Left renal cortex interstitium (tissue), 4 donors: ENCODE measurements at regions not wholly inside any gene's neighbourhood (a gene's known extent, or its start where the extent isn't known, plus 50 kb on each side); places are given as distances from the start of the nearest gene placed in this dataset.
A peak's percentile ranks its signal among the peaks of the same experiment; 100 is the strongest.
"Not testable (repeated sequence)": the region's sequence is repeated elsewhere in the genome, so short reads cannot be mapped to it uniquely, and the experiment has no call there.

ENCODE experiments used
- DNase-seq, 4 donors: peaks; one replicate each; pipeline ENCODE4 v3.0.0-alpha.2; 2013; ENCODE audit warnings: low read depth in 4 of 4, low spot score in 2 of 4, missing footprints in 1 of 4

DNA sequence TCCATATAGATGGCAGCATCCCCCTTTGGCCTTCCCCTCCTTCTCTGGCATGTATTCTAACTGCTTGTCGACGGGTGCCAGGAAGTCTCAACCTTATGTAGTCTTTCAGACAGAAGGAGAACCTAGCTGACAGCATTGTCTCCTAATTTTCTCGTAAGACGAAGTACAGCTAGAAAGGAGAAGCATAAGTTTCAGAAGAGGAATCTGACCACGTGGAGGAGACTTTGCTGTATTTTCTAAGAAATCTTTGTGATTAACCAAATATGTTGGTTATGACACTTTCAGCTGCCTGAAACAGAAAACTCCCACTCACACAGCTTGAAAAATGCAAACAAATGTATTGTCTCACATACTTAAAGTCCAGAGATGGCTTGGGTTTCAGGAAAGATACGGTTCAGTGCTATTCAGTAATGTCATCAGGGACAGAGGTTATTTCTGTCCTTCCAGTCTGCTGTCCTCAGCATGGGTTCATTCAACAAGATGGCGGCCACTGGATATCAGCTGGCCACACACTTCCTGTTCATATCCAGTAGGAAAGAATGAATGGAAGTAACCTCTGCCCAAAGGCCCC lies 109.5 kb upstream of the ZNF648 start:
- DNase-seq, result no peak

DNA sequence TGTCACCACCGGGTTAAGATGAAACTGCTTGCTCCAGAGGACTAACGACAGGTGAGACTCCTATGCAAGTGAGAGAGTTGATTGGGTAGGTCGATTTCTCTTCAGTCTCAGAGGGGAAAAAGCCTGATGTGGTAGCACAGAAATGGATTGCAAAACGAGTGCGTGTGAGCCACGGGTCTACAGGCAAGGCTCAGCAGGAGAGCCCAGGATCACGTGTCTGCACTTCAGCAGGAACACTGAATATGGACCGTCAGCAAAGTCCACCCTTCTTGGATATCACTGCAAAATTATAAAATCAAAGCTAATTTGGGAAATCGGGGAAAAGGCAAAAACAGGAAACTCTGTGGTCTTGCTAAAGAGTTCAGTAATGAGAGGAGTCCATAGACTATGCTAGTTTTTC lies 107.7 kb upstream of the ZNF648 start:
- DNase-seq, result no peak

DNA sequence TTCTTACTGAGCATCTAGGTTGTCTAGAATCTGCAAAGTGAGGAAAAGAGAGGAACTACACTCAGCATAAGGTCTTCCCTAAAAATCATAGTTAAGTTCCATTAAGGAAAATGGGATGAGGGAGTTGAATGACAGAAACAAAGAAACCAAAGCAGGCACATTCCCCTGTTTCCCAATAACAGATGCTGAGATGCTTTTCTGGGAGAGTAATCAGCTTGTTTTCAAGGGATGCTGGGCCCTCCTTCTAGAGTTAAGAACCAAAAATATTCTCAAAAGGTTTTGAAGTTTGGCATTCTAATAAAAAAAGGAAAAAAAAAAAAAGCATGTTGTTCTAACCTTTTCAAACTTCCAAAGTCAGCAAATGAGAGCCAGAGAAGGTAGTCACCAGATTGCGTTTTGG lies 105.2 kb upstream of the ZNF648 start:
- no peak for DNase-seq

DNA sequence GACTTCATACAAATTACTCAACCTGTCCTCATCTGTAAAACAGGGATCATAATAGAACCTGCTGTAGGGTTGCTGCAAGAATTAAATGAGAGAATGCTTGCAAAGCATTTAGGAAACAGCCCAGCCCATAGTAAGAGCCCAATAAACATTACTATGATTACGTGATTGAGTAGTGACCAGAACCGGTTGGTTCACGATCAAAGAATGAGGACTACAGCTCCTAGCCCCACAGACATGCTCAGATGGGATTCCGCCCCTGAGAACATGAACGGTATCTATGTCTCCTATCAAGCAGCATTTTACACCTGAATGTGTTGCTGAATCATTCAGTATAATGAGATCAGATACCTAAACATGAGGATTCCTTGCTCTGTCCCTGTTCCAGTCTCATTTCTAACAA lies 104.8 kb upstream of the ZNF648 start:
- DNase-seq, result no peak

DNA sequence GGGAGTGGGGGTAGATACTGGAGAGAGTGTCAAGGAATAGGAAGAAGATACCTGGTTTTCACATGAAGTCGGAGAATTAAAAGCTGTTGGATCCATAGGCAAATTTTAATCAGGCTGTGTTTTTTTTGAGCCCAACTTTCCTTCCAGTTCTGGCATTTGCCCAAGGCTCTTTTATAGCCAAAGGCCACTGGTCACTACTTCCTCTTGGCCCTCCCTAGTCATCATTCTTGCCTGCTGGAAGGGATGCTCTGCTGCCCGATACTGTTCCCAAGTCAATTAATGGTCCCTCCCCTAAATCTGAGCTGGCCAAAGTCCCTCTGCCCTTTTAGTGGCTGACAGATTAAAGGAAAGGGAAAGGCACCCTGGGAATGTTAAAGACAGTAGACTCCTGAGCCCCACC lies 102.8 kb upstream of the ZNF648 start:
- DNase-seq, result no peak

DNA sequence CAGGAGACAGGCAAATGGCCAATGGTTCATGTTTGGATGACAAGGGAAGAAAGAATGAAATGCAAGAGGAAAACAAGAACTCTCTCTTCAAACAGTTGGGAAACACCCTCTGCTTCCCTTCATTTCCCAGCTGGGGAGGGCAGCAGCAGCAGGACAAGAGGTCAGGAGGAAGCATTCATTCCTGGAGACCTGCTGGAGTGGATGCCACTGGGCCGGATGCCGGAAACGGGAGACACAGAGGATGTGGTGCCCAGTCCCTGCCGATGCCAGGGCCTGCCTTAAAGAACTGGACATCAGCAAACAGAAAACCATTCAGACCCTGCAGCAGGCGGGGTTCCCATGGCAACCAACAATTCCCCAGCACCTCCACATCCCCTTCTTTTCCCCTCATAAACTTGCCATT lies 102.3 kb upstream of the ZNF648 start:
- no peak for DNase-seq

DNA sequence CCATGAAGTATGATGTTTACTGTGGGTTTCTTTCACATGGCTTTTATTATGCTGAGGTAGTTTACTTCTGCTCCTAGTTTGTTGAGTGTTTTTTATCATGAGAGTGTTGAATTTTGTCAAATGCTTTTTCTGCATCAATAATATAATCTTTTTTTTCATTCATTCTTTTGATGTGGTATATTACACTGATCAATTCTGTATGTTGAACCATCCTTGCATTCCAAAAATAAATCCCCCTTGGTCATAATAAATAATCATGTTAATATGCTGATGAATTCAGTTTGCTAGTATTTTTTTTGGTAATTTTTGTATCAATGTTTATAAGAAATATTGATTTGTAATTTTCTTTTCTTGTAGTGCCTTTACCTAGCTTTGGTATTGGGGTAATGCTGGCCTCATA lies 97.9 kb upstream of the ZNF648 start:
- no peak for DNase-seq

DNA sequence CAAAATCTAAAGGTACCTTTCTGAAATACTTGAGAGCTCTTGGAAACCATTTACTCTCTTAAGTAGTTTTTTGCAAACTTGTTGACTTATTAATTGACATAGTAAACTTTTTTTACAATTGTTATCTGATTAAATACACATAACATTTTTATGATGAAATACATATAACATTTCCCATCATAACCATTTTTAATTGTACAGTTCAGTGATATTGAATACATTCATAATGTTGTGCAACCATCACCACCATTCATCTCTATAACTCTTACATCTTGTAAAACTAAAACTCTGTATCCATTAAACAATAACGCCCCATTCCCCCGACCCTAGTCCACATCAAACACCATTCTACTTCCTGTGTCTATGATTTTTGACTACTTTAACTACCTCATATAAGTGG lies 95.7 kb upstream of the ZNF648 start:
- DNase-seq, result no peak

DNA sequence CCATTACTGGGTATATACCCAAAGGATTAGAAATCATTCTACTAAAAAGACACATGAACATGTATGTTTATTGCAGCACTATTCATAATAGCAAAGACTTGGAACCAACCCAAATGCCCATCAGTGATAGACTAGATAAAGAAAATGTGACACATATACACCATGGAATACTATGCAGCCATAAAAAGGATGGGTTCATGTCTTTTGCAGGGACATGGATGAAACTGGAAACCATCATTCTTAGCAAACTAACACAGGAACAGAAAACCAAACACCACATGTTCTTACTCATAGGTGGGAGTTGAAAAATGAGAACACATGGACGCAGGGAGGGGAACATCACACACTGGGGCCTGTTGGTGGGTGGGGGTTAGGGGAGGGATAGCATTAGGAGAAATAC lies 92.9 kb upstream of the ZNF648 start:
- not testable (repeated sequence) for DNase-seq

DNA sequence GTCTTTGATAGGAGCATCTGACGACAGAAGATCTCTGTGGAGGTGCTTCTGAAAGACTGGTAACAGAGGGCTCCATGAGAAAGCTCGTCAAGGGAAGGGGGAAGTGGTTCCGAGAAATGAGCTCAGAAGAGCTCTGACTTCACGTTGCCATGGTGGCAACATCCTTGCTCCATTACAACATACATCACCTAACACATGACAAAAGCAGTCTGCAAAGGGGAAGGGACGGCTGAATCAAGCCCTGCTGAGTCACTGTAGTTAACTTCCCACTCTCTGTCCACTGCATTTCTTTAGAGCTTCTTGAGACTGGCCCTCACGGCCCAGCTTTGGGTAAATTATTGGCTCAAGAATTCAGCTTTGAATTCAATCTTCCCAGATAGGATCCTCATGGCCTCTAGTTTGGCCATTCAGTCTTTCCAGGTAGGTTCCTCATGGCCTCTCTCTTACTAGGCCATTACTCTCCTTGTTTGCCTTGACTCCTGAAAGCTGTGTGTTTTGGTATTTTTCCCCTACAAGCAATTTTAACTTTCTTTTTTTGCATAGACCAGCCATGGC lies 88.0 kb upstream of the ZNF648 start:
- DNase-seq, result no peak

DNA sequence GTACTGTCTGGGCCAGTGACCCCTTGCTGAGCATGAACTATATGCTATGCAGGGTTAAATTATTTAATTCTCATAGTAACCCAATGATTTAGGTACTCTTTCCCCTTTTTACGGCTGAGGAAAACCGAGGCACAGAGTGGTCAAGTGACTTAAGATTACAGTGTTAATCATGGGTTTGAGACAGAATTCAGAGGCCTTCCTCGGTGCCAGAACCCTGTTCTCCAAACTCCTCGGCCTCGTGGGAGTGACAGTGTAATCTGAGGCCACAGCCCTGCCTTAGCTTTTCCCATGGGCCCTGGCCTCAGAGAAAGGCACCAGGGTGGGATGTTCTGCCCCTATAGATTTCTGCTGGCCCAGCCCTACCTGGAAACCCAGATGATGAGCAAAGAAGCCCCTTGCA lies 86.4 kb upstream of the ZNF648 start:
- no peak for DNase-seq

DNA sequence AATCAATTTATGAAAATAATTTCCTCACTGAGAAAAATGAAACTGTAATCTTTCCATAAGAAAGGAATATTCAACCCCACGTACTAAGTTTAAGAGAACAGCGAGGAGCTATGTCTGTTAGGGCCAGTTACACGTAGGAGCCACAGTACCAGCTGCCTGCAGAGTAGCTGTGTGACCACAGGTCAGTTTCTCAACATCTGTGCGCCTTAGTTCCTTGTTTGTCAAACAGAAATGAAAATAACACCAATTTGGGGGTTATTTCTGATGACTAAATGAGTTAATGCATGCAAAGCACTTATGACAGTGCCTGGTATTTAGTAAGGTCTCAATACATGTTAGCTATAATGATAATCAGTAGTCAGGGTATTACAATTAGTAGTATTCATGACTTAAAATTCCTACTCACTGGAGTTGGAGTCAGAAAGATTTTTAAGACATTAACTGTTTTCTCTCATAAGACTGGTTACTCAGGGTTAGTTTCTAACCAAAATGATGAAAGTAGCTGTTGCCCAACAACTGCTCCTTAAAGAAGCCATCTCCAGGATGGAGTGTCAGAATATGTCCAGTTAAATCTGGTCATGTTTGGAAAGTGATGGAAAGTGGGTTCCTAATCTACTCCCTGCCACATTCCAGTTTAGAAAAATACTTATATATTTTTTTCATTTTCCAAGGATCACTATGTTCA lies 85.8 kb upstream of the ZNF648 start:
- no peak for DNase-seq

DNA sequence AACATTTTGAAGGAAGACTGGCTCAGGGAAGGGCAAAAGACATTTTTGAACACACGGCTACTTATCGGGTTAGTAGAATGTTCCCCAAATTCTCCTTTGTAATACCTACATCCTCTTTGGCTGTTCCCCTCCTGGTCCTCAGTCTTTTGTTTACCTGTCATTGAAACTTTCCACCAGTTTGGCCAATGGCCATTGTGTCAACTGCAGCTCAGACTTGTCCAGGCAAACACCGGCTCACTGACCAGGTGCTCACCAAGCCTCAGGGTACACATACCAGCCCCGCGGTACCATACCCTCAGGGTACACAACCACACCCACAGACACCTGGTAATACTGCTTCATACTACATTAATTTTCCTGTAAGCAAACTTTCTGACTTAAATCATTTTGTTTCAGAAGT lies 84.8 kb upstream of the ZNF648 start:
- DNase-seq, result no peak

DNA sequence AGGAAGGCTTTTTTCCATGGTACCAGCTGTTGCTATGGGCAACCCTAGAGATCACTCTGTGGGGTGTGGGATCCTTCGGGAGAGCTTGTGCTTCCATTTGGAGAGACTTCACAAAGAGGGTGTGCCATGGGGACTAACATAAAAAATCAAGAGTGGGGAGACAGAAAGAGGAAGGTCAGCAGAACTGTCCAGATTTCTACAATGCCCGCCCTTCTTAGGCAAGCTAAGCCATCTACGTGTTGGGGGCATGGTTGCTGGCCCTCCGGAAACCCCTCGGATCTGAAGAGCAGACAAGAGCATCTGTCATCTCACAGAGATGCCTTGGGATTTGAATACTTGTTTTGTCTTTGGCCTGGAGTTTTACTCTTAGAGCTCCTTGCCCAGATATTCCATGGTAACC lies 83.9 kb upstream of the ZNF648 start:
- DNase-seq, result no peak

DNA sequence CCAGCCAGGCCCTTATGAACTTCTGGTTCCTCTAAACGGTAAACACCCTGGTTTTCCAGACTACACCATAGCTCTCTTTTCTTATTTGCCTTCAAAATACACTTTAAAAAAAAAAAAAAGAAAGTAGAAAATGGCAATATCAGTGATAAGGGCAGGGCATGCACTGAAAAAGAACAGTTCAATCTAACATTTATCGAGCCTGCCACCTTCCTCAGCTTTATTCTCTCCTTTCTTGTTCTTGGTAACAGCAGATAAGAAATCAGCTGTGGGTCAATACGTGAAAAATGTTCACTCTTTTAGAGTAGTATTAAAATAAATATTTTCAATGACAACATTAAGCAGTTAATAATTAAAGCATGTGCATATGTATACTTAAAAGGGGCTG lies 83.1 kb upstream of the ZNF648 start:
- no peak for DNase-seq

DNA sequence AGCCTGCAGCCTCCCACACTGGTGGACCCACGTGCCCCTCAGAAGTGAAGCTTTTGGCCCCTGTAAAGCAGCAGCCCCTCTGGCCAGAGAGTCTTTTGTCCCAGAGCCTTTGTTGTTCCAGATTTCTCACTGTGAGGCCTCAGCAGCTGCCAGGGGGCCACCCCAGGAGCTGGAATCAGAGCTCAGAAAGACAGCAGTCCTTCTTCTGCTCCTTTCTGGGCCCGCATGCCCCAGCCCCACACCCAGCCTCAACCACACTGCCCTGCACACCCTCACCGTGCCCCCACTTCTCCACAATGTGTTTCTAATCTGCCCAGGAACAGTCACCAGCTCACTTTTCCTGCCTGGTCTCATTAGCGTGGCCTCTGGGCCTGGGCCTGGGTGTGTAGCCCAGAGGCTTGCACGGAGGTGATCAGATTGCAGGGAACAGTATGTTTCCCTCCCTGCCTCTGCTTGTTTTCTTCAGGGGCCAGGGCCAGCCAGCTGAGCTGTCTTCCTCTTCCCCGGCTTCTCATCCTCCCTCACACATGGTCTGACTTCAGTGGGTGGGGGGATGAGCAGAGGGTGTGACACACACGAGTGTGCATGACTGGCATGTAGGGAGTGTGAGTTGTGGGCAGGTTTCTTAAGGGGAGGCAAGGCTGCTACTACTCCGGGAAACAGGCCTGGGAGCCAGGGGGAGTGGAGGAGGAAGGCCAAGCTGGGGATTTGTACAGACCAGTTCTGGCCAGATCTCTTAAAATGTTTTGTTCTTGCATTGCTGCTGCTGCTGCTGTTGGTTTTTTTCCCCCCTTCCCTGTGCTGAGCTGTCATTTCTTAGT lies 82.5 kb upstream of the ZNF648 start:
- peak; percentile 48 to 69 (median 64) for DNase-seq

DNA sequence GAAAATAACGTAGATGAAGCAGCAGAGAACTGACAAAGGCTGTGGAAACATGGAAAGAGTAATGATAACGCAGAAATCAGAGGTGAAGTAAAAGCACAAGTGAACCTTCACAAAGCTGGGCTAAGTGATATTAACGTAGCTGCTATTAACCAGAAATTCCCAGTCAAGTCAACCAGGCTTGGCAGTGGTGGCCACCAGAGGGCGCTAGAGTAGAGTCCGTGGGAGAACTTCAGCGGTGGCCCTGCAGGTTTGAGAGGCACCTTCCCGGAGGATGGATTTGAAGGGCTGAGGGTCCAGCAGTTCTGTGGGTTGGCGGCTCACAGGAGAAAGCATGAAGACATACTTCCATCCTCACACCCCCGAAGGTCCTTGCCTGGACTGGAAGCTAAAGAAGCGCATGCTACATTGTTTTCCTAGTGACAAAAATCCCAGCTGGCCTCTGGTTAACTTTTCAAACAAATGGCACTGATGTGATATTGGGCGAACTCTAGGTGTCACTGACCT lies 81.7 kb upstream of the ZNF648 start:
- DNase-seq, result peak; percentile 59 to 87 (median 70)

DNA sequence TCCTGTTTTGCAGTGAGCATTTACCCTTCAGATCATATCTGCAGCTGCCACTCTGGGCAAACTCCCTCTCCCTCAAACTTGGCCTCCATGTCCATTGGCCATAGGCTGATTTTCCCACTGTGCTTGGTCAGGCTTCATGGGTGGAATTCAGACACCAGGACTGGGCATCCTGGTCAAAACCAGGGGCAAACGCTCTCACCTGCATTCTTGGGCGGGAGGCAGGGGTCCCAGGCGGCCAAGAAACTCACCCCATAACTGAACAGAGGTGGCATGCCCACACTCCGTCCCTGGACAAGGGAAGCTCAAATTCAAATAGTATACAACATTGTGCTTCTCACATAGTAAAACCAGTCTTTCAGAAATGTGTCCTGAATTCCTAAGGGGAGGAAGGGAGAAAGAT lies 81.1 kb upstream of the ZNF648 start:
- no peak for DNase-seq

DNA sequence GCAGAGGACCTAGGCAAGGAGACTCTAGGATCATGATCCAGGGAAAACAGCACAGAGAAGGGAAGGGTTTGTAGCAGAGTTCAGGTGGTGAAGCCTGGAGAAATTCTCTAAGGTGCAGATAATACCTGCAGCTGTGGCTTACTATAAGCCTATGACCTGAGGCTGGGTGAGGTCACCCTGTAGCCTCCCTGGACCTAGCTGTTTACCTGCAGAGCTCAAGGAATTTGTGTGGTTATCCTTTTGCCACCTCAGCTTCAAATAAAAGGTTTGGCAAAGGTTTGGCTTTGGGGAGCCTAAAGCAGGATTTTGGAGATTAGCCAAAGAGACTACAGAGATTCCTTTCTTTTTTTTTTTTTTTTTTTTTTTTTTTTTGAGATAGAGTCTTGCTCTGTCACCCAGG lies 79.5 kb upstream of the ZNF648 start:
- no peak for DNase-seq

DNA sequence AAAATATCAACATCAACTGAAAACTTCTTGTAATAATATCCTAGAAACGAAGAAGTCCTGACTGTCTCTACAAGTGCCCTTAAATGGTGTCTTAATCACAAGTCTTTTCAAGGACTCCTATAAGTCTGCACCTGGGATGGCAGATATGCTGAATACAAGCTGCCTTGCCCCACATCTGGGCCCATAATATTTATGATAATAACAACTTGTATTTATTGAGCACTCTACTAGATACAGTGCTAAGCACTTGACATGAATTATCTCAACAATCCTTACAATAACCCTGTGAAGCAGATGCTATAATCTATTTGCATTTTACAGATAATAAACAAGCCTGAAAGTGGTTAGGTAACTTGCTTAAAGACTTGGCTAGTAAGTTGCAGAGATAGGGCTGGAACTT lies 78.0 kb upstream of the ZNF648 start:
- DNase-seq, result no peak

DNA sequence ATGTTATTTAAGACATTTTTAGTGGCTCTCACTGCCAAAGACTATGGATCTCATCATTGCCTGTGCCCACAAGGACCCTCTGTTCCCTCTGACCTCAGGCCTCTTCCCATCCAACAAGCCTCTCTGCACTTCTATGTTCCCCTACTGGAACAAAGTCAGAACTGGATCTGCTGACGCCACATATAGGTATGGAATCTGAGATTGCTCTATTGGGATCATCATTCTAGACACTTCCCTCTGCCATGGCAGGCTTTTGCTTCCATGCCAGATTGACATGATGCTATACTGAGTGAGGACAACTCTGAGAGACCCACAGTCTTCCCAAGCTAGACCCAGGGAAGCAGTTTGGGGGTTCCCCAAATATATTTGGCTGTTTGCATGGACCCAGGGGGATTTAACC lies 76.0 kb upstream of the ZNF648 start:
- no peak for DNase-seq

DNA sequence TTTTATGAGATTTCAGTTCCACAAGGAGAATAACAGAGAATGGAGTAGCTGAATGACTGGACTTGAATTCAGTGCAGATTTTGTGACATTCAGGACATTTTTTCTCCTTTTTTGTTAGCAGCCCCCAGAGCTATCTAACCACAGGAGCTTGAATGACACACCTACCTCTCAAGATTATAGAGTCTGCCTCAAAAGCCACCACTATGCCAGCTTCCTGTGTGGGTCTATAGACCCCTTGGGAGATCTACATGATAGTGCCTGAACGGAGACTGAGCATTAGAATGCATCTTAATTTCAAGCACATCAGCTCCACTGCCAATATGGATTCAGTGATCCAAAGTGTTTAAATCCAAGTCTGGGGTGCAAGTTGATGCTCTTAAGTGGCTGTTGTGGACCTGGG lies 74.4 kb upstream of the ZNF648 start:
- DNase-seq, result no peak
